Jurkat, Clone E6-1 (cell line): ENCODE measurements at regions not wholly inside any gene's neighbourhood (a gene's known extent, or its start where the extent isn't known, plus 50 kb on each side); places are given as distances from the start of the nearest gene placed in this dataset.
"Not testable (repeated sequence)": the region's sequence is repeated elsewhere in the genome, so short reads cannot be mapped to it uniquely, and the experiment has no call there.

Source experiments
- DNase-seq: peaks from one replicate; pipeline ENCODE4 v3.0.0-alpha.2; 2011; ENCODE audit warnings: low read depth, low spot score
- H3K4me3 ChIP-seq: 2 replicates; pipeline ENCODE4 v1.5.1; 2011; ENCODE audit warnings: mild to moderate bottlenecking, low read length, control low read depth, moderate library complexity

GRCh38 chr6:144352331-144352730, 67.2 kb downstream of the UTRN start:
- no peak for DNase-seq
- H3K4me3 ChIP-seq = no peak overlapping the region

GRCh38 chr6:144353871-144354314, 68.8 kb downstream of the UTRN start:
- no peak overlapping the region for H3K4me3 ChIP-seq

GRCh38 chr6:144359783-144360182, 74.6 kb downstream of the UTRN start:
- no peak overlapping the region for H3K4me3 ChIP-seq
- no peak for DNase-seq

More at GRCh38 chr6:144353871-144354314, 68.8 kb downstream of the UTRN start:
- DNase-seq = no peak

GRCh38 chr6:144360401-144360800, 75.3 kb downstream of the UTRN start:
- DNase-seq = no peak
- H3K4me3 ChIP-seq = no peak overlapping the region

GRCh38 chr6:144361016-144361415, 75.9 kb downstream of the UTRN start:
- H3K4me3 ChIP-seq = no peak overlapping the region

GRCh38 chr6:144362042-144363018, 77.2 kb downstream of the UTRN start:
- no peak overlapping the region for H3K4me3 ChIP-seq
- no peak for DNase-seq

More at GRCh38 chr6:144361016-144361415, 75.9 kb downstream of the UTRN start:
- DNase-seq = no peak

- H3K4me3 ChIP-seq = no peak overlapping the region
- DNase-seq = no peak
These were observed 79.1 kb downstream of the UTRN start for GRCh38 chr6:144364208-144364720.

GRCh38 chr6:144364782-144365181, 79.6 kb downstream of the UTRN start:
- no peak for DNase-seq
- no peak overlapping the region for H3K4me3 ChIP-seq

- H3K4me3 ChIP-seq = no peak overlapping the region
- no peak for DNase-seq
These were observed 80.1 kb downstream of the UTRN start for GRCh38 chr6:144365271-144365670.

GRCh38 chr6:144369696-144370095, 84.6 kb downstream of the UTRN start:
- not testable (repeated sequence) for DNase-seq, H3K4me3 ChIP-seq

GRCh38 chr6:144372116-144372515, 87.0 kb downstream of the UTRN start:
- no peak overlapping the region for H3K4me3 ChIP-seq
- no peak for DNase-seq

GRCh38 chr6:144372611-144373594, 87.8 kb downstream of the UTRN start:
- DNase-seq = no peak
- H3K4me3 ChIP-seq = no peak overlapping the region

GRCh38 chr6:144374525-144374924, 89.4 kb downstream of the UTRN start:
- H3K4me3 ChIP-seq, DNase-seq: not testable (repeated sequence)

GRCh38 chr6:144377586-144378210, 92.6 kb downstream of the UTRN start:
- peak; percentile 10 for DNase-seq
- no peak overlapping the region for H3K4me3 ChIP-seq

GRCh38 chr6:144378437-144378836, 93.3 kb downstream of the UTRN start:
- no peak overlapping the region for H3K4me3 ChIP-seq
- DNase-seq = no peak

- no peak for DNase-seq
- H3K4me3 ChIP-seq = no peak overlapping the region
These were observed 94.2 kb downstream of the UTRN start for GRCh38 chr6:144379356-144379755.

GRCh38 chr6:144381499-144381898, 96.4 kb downstream of the UTRN start:
- H3K4me3 ChIP-seq, DNase-seq: not testable (repeated sequence)

- H3K4me3 ChIP-seq = no peak overlapping the region
These were observed 98.2 kb downstream of the UTRN start for GRCh38 chr6:144383336-144383735.

GRCh38 chr6:144384427-144384826, 99.3 kb downstream of the UTRN start:
- no peak for DNase-seq
- no peak overlapping the region for H3K4me3 ChIP-seq

More at GRCh38 chr6:144383336-144383735, 98.2 kb downstream of the UTRN start:
- DNase-seq = no peak
